ENCODE measurements at regions not wholly inside any gene's neighbourhood (a gene's known extent, or its start where the extent isn't known, plus 50 kb on each side); places are given as distances from the start of the nearest gene placed in this dataset.

DNA sequence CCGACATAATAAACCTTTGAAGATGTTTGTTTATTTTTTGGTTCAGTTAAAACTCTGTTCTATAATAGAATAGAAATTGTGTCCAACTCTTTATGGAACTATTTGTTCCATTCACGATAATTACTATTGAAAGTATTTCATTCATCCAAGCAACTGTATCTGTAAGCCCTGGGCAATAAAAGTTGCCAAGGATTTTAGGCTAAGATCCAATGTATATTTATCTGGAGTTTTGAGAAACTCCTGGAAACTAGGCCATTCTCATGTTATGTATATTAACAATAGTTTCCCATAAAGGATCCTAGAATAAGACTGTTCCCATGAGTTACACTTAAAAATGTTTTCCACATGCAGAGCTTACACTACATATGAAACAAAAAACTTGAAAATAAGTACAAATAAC, 261.6 kb downstream of the SLITRK6 start:
- H3K4me3 ChIP-seq = no peak overlapping the region
- TF ChIP-seq, protein P1, sequence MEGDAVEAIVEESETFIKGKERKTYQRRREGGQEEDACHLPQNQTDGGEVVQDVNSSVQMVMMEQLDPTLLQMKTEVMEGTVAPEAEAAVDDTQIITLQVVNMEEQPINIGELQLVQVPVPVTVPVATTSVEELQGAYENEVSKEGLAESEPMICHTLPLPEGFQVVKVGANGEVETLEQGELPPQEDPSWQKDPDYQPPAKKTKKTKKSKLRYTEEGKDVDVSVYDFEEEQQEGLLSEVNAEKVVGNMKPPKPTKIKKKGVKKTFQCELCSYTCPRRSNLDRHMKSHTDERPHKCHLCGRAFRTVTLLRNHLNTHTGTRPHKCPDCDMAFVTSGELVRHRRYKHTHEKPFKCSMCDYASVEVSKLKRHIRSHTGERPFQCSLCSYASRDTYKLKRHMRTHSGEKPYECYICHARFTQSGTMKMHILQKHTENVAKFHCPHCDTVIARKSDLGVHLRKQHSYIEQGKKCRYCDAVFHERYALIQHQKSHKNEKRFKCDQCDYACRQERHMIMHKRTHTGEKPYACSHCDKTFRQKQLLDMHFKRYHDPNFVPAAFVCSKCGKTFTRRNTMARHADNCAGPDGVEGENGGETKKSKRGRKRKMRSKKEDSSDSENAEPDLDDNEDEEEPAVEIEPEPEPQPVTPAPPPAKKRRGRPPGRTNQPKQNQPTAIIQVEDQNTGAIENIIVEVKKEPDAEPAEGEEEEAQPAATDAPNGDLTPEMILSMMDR (IDR thresholded peaks at IDR 0.05) = no peak
- H3K27ac ChIP-seq = no peak overlapping the region
- DNase-seq (no peak), ATAC-seq (no peak)
- no peaks in the 10 kb centered on the region for H3K36me3 ChIP-seq
- WGBS, 2 donors = 67 to 68% methylated on average over 2 of the region's 2 CpGs
- no peaks in the 10 kb centered on the region for H3K4me1 ChIP-seq
- no peaks in the 10 kb centered on the region for H3K9me3 ChIP-seq
- intact Hi-C loops (cut with DNase I) = no loop called here
- H3K27me3 ChIP-seq = no peaks in the 10 kb centered on the region

DNA sequence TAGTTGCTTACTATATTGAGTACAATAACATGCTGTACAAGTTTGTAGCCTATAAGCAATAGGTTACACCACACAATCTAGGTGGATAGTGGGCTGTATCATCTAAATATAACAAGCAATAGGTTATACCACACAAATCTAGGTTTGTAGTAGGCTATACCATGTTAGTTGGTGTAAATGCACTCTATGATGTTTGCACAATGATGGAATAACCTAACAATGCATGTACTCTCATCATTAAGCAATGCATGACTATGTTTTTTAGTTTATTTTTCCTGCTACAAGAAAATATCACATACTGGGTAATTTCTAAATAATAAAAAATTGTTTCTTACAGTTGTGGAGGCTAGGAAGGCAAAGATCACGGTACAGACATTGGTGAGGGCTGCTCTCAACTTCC, 262.5 kb downstream of the SLITRK6 start:
- 77 to 82% methylated on average over 1 of the region's 1 CpG for WGBS, 2 donors
- no peak overlapping the region for H3K4me3 ChIP-seq
- no peaks in the 10 kb centered on the region for H3K9me3 ChIP-seq
- H3K27me3 ChIP-seq = no peaks in the 10 kb centered on the region
- no peak overlapping the region for H3K27ac ChIP-seq
- ATAC-seq (no peak), DNase-seq (no peak)
- intact Hi-C loops (cut with DNase I) = no loop called here
- TF ChIP-seq, protein P1 (IDR thresholded peaks at IDR 0.05) = no peak
- H3K36me3 ChIP-seq = no peaks in the 10 kb centered on the region
- H3K4me1 ChIP-seq = no peaks in the 10 kb centered on the region

DNA sequence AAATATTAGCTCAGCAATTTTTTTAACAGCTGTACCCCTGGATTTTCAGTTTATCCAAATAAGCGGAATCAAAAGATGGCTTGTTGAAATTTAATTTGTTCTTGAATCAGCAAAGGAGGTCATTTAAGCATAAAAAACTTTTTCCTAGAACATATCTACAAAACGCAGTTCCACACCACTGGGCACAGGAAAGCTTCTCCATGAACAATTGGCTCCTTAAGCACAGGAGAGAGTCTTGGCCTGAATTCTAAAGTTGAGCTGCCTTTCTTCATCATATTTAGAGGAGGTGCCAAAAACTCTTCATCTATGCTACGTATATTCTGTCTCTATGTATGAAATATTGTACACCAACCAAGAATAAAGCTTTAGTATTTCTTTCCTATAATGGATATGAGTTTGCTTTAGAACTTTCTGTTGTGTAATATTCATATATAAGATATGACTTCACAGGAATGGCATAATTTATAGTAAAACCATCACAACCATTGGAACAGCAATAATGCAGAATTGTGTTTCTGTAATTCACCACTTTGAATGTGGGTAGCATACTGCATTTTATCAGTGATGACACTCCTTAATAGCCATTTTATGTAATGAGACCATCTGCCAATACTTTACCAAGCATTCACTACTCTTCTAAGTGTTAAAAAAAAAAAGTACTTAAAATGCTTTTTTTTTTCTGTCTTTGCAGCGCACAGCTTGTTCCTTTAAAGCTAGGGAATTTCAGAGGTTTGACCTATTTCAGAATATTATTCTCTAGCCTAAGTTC, 263.7 kb downstream of the SLITRK6 start:
- TF ChIP-seq, protein P1 (IDR thresholded peaks at IDR 0.05) = no peak
- no peak overlapping the region for H3K27ac ChIP-seq
- no peaks in the 10 kb centered on the region for H3K36me3 ChIP-seq
- no peaks in the 10 kb centered on the region for H3K9me3 ChIP-seq
- intact Hi-C loops (cut with DNase I) = no loop called here
- DNase-seq (no peak), ATAC-seq (no peak)
- H3K27me3 ChIP-seq = no peaks in the 10 kb centered on the region
- H3K4me3 ChIP-seq = no peak overlapping the region
- H3K4me1 ChIP-seq = no peaks in the 10 kb centered on the region
- WGBS, 2 donors = 79 to 87% methylated on average over 4 of the region's 4 CpGs

- WGBS, 2 donors = 75 to 80% methylated on average over 2 of the region's 2 CpGs
- H3K27ac ChIP-seq = no peak overlapping the region
- intact Hi-C loops (cut with DNase I) = no loop called here
- H3K9me3 ChIP-seq = no peaks in the 10 kb centered on the region
- no peaks in the 10 kb centered on the region for H3K36me3 ChIP-seq
- no peak for ATAC-seq
- no peaks in the 10 kb centered on the region for H3K4me1 ChIP-seq
- H3K27me3 ChIP-seq = no peaks in the 10 kb centered on the region
- no peak overlapping the region for H3K4me3 ChIP-seq
- TF ChIP-seq, protein P1 (IDR thresholded peaks at IDR 0.05) = no peak
- DNase-seq = no peak
Measured at GRCh38 chr13:85533911-85534310, 265.3 kb downstream of the SLITRK6 start.
